ENCODE measurements at regions not wholly inside any gene's neighbourhood (a gene's known extent, or its start where the extent isn't known, plus 50 kb on each side); places are given as distances from the start of the nearest gene placed in this dataset.

- TF ChIP-seq CTCF (IDR thresholded peaks at IDR 0.05; ENCODE audit: low read length) (no peak), EZH2 (optimal IDR thresholded peaks at IDR 0.05; ENCODE audit: low read depth, low read length) (no peak)
Measured at GRCh38 chr9:129479631-129480011, 141.3 kb downstream of the C9orf50 start.

Measured in MM.1S (cell line).